ENCODE measurements at regions not wholly inside any gene's neighbourhood (a gene's known extent, or its start where the extent isn't known, plus 50 kb on each side); places are given as distances from the start of the nearest gene placed in this dataset.

- DNase-seq, result no peak
- Histone ChIP-seq H3K27me3 (no peaks in the 10 kb centered on the region), H3K9me3 (no peaks in the 10 kb centered on the region), H3K27ac (no peak overlapping the region), H3K36me3 (replicated peaks in 1 of 2; ENCODE audit: insufficient read depth in 1 of 2, low read depth in 2 of 2) (no peaks in the 10 kb centered on the region), H3K4me1 (no peaks in the 10 kb centered on the region), H3K4me3 (no peak overlapping the region)
- TF ChIP-seq POLR2A (IDR thresholded peaks at IDR 0.05) (no peak), CTCF (IDR thresholded peaks at IDR 0.05) (no peak)
- intact Hi-C loops (cut with DNase I), result no loop called here
- WGBS, 2 donors, result 34 to 37% methylated on average over 2 of the region's 2 CpGs
- no peak for ATAC-seq
These were observed 1912.7 kb upstream of the TENM3 start for GRCh38 chr4:180330521-180330920.

GRCh38 chr4:180333162-180333561, 1910.0 kb upstream of the TENM3 start:
- intact Hi-C loops (cut with DNase I), result no loop called here
- Histone ChIP-seq H3K27me3 (no peaks in the 10 kb centered on the region), H3K4me3 (no peak overlapping the region), H3K4me1 (no peaks in the 10 kb centered on the region), H3K27ac (no peak overlapping the region), H3K36me3 (replicated peaks in 1 of 2; ENCODE audit: insufficient read depth in 1 of 2, low read depth in 2 of 2) (no peaks in the 10 kb centered on the region), H3K9me3 (no peaks in the 10 kb centered on the region)
- WGBS, 2 donors, result 73 to 77% methylated on average over 4 of the region's 4 CpGs
- DNase-seq (no peak), ATAC-seq (no peak)
- TF ChIP-seq POLR2A (IDR thresholded peaks at IDR 0.05), result no peak
- TF ChIP-seq CTCF (IDR thresholded peaks at IDR 0.05), result no peak

- H3K36me3 ChIP-seq (replicated peaks in 1 of 2; ENCODE audit: insufficient read depth in 1 of 2, low read depth in 2 of 2), result no peaks in the 10 kb centered on the region
- DNase-seq, result no peak
- 67 to 73% methylated on average over 1 of the region's 1 CpG for WGBS, 2 donors
- no peak overlapping the region for H3K27ac ChIP-seq
- no peaks in the 10 kb centered on the region for H3K4me1 ChIP-seq
- ATAC-seq, result no peak
- intact Hi-C loops (cut with DNase I), result no loop called here
- no peaks in the 10 kb centered on the region for H3K9me3 ChIP-seq
- H3K27me3 ChIP-seq, result no peaks in the 10 kb centered on the region
- H3K4me3 ChIP-seq, result no peak overlapping the region
- TF ChIP-seq POLR2A (IDR thresholded peaks at IDR 0.05), result no peak
- TF ChIP-seq CTCF (IDR thresholded peaks at IDR 0.05), result no peak
These were observed 1907.6 kb upstream of the TENM3 start for GRCh38 chr4:180335566-180335965.

GRCh38 chr4:180336494-180337090, 1906.6 kb upstream of the TENM3 start:
- intact Hi-C loops (cut with DNase I), result no loop called here
- Histone ChIP-seq H3K27ac (no peak overlapping the region), H3K4me1 (no peaks in the 10 kb centered on the region), H3K9me3 (no peaks in the 10 kb centered on the region), H3K27me3 (no peaks in the 10 kb centered on the region), H3K36me3 (replicated peaks in 1 of 2; ENCODE audit: insufficient read depth in 1 of 2, low read depth in 2 of 2) (no peaks in the 10 kb centered on the region), H3K4me3 (no peak overlapping the region)
- TF ChIP-seq CTCF (IDR thresholded peaks at IDR 0.05) (no peak), POLR2A (IDR thresholded peaks at IDR 0.05) (no peak)
- no peak for DNase-seq
- no peak for ATAC-seq
- 50 to 52% methylated on average over 1 of the region's 1 CpG for WGBS, 2 donors

GRCh38 chr4:180341926-180342325, 1901.3 kb upstream of the TENM3 start:
- ATAC-seq, result no peak
- intact Hi-C loops (cut with DNase I), result no loop called here
- Histone ChIP-seq H3K36me3 (replicated peaks in 1 of 2; ENCODE audit: insufficient read depth in 1 of 2, low read depth in 2 of 2) (no peaks in the 10 kb centered on the region), H3K27ac (no peak overlapping the region), H3K27me3 (no peaks in the 10 kb centered on the region), H3K4me3 (no peak overlapping the region), H3K9me3 (no peaks in the 10 kb centered on the region), H3K4me1 (no peaks in the 10 kb centered on the region)
- DNase-seq, result no peak
- no peak for TF ChIP-seq POLR2A (IDR thresholded peaks at IDR 0.05)
- no peak for TF ChIP-seq CTCF (IDR thresholded peaks at IDR 0.05)
- 79 to 82% methylated on average over 5 of the region's 5 CpGs for WGBS, 2 donors
